A673 (cell line): ENCODE measurements at regions not wholly inside any gene's neighbourhood (a gene's known extent, or its start where the extent isn't known, plus 50 kb on each side); places are given as distances from the start of the nearest gene placed in this dataset.

Source experiments
- BruUV-seq: library from RNA; stranded (reverse); fragments of 400-500 nt; replicated peaks from 2 replicates; lab custom pipeline; 2021; lab: Mats Ljungman, UMichigan
- CTCF ChIA-PET: fragments of 300-600 bp; sonication (Branson Sonifier 250); formaldehyde crosslinking; loops from one replicate; lab custom pipeline; 2022; ENCODE audit warnings: antibody characterized with exemption; lab: Charles Lee
- POLR2A ChIA-PET: fragments of 300-600 bp; sonication (Branson Sonifier 250); formaldehyde crosslinking; loops from one replicate; lab custom pipeline; 2022; ENCODE audit warnings: antibody characterized with exemption; ENCODE audit not compliant: low non-redundant PET; lab: Charles Lee
- DNase-seq: peaks from one replicate; pipeline ENCODE4 v3.0.0-alpha.2; 2015; ENCODE audit warnings: low spot score
- H3K27ac ChIP-seq: fragments of 200-600 bp; sonication (generic); 2 replicates; pipeline ENCODE4 v1.5.1; 2016; ENCODE audit warnings: mixed run types, low read depth, mild to moderate bottlenecking, mixed read lengths, antibody characterized with exemption, low read length; ENCODE audit not compliant: poor library complexity, severe bottlenecking
- H3K27me3 ChIP-seq: fragments of 200-600 bp; sonication (generic); replicated peaks from 2 replicates; pipeline ENCODE4 v1.6.1; 2017; ENCODE audit warnings: mixed run types, low read depth, mild to moderate bottlenecking, mixed read lengths, antibody characterized with exemption, low read length; ENCODE audit not compliant: insufficient read depth, poor library complexity
- H3K36me3 ChIP-seq: fragments of 200-600 bp; sonication (generic); 2 replicates; pipeline ENCODE4 v1.6.1; 2016; ENCODE audit warnings: mixed run types, mild to moderate bottlenecking, mixed read lengths, antibody characterized with exemption, low read length; ENCODE audit not compliant: insufficient read depth, poor library complexity, severe bottlenecking
- H3K4me1 ChIP-seq: fragments of 200-600 bp; sonication (generic); 2 replicates; pipeline ENCODE4 v1.6.1; 2017; ENCODE audit warnings: mixed run types, mild to moderate bottlenecking, mixed read lengths, antibody characterized with exemption, low read length; ENCODE audit not compliant: insufficient read depth, poor library complexity, severe bottlenecking
- H3K4me3 ChIP-seq: fragments of 200-600 bp; sonication (generic); 2 replicates; pipeline ENCODE4 v1.5.1; 2016; ENCODE audit warnings: low read depth, mixed run types, mild to moderate bottlenecking, mixed read lengths, low read length; ENCODE audit not compliant: poor library complexity, severe bottlenecking
- H3K9me3 ChIP-seq: fragments of 200-600 bp; sonication (generic); 2 replicates; pipeline ENCODE4 v1.6.1; 2016; ENCODE audit warnings: mixed run types, low read depth, mild to moderate bottlenecking, mixed read lengths, antibody characterized with exemption, low read length; ENCODE audit not compliant: poor library complexity, severe bottlenecking
- CTCF ChIP-seq: fragments of 300-800, 200-600 bp; sonication (generic); conservative IDR thresholded peaks from 2 replicates; pipeline ENCODE4 v1.5.1; 2017; ENCODE audit warnings: low read depth, mild to moderate bottlenecking, antibody characterized with exemption, low read length, moderate library complexity, mixed read lengths
- EZH2 ChIP-seq: fragments of 200-600 bp; sonication (generic); IDR thresholded peaks from 2 replicates; pipeline ENCODE4 v1.6.1; 2017; ENCODE audit warnings: borderline replicate concordance, low read depth, mild to moderate bottlenecking, mixed read lengths, antibody characterized with exemption, low read length; ENCODE audit not compliant: poor library complexity, severe bottlenecking
- intact Hi-C: fragments of 100-400 bp; cut with micrococcal nuclease; formaldehyde crosslinking; loops from one replicate; pipeline ENCODE4 v1.10.0; 2022; ENCODE audit not compliant: unreplicated experiment

DNA sequence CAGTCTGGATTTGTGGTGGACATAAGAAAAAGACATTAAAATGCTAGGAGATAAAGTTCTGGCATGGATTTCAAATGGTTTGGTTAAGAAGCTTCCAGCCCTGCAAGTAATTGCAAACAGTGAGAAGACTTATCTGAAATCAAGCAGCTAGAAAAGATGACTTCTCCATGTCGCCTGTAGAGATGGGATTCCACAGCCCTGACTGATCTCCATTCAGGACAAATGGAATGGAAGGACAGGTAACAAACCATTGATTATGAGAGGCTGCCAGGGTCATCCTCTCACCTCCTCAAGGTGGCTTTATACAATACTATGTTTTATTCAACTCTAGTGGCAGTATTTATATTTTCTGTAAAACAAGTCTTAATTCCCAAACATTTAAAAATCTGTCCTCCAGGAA is 237.9 kb downstream of the HLX start:
- intact Hi-C loops, result no loop called here
- CTCF ChIA-PET, result no interaction called here
- Histone ChIP-seq H3K36me3 (no peaks in the 10 kb centered on the region), H3K27me3 (no peaks in the 10 kb centered on the region), H3K27ac (no peak overlapping the region), H3K4me3 (no peak overlapping the region), H3K9me3 (no peaks in the 10 kb centered on the region), H3K4me1 (no peaks in the 10 kb centered on the region)
- POLR2A ChIA-PET, result no interaction called here
- no peak for TF ChIP-seq EZH2
- TF ChIP-seq CTCF, result no peak
- no peak for DNase-seq
- BruUV-seq, result no TSS peak

- no peak for DNase-seq
- BruUV-seq, result no TSS peak
- intact Hi-C loops, result no loop called here
- TF ChIP-seq EZH2 (no peak), CTCF (no peak)
- no peaks in the 10 kb centered on the region for H3K27me3 ChIP-seq
- CTCF ChIA-PET, result no interaction called here
- POLR2A ChIA-PET, result no interaction called here
- H3K4me3 ChIP-seq, result no peak overlapping the region
- no peaks in the 10 kb centered on the region for H3K4me1 ChIP-seq
- H3K36me3 ChIP-seq, result no peaks in the 10 kb centered on the region
- no peak overlapping the region for H3K27ac ChIP-seq
- H3K9me3 ChIP-seq, result no peaks in the 10 kb centered on the region
Measured at GRCh38 chr1:221117548-221117951, 238.3 kb downstream of the HLX start.

- Histone ChIP-seq H3K27ac (no peak overlapping the region), H3K4me1 (no peaks in the 10 kb centered on the region), H3K9me3 (no peaks in the 10 kb centered on the region), H3K36me3 (no peaks in the 10 kb centered on the region), H3K27me3 (no peaks in the 10 kb centered on the region), H3K4me3 (no peak overlapping the region)
- ChIA-PET POLR2A (no interaction called here), CTCF (no interaction called here)
- DNase-seq, result no peak
- BruUV-seq, result no TSS peak
- intact Hi-C loops, result no loop called here
- TF ChIP-seq EZH2 (no peak), CTCF (no peak)
Measured at GRCh38 chr1:221118176-221118937, 239.1 kb downstream of the HLX start.
